CD14-positive monocyte (primary cell): ENCODE measurements at regions not wholly inside any gene's neighbourhood (a gene's known extent, or its start where the extent isn't known, plus 50 kb on each side); places are given as distances from the start of the nearest gene placed in this dataset.

ENCODE experiments used
- DNase-seq, 3 donors: peaks; one replicate each; pipeline ENCODE4 v3.0.0-alpha.2; 2011 to 2022
- H2AFZ ChIP-seq: 2 replicates; pipeline ENCODE4 v1.6.0; 2012; ENCODE audit warnings: mild to moderate bottlenecking, low read depth, low read length, inconsistent platforms; ENCODE audit not compliant: insufficient read depth, poor library complexity, severe bottlenecking
- H3K27ac ChIP-seq, 2 donors: 1 replicate in 1 of 2; 2 replicates in 1 of 2; pipeline ENCODE4 v1.5.1; 2012 to 2013; ENCODE audit warnings: low read length in 2 of 2, control low read depth in 1 of 2, inconsistent platforms in 1 of 2, low read depth in 1 of 2, mild to moderate bottlenecking in 1 of 2
- H3K27me3 ChIP-seq, 2 donors: one replicate each; pipeline versions ENCODE4 v1.6.0 to v1.6.1; 2011 to 2013; ENCODE audit warnings: low read length in 2 of 2; ENCODE audit not compliant: control insufficient read depth in 2 of 2, insufficient read depth in 2 of 2
- H3K36me3 ChIP-seq, 2 donors: replicated peaks in 1 of 2; 1 replicate in 1 of 2; 2 replicates in 1 of 2; pipeline versions ENCODE4 v1.5.1 to v1.6.1; 2012 to 2013; ENCODE audit warnings: low read length in 2 of 2, control low read depth in 1 of 2, inconsistent platforms in 1 of 2, mild to moderate bottlenecking in 1 of 2; ENCODE audit not compliant: insufficient read depth in 2 of 2, control insufficient read depth in 1 of 2
- H3K4me1 ChIP-seq, 2 donors: 1 replicate in 1 of 2; 2 replicates in 1 of 2; pipeline versions ENCODE4 v1.5.1 to v1.6.1; 2012 to 2013; ENCODE audit warnings: low read length in 2 of 2, control low read depth in 1 of 2, inconsistent platforms in 1 of 2, mild to moderate bottlenecking in 1 of 2, moderate library complexity in 1 of 2; ENCODE audit not compliant: insufficient read depth in 2 of 2, control insufficient read depth in 1 of 2
- H3K4me2 ChIP-seq: replicated peaks from 2 replicates; pipeline ENCODE3; 2012; ENCODE audit warnings: low read length, moderate library complexity, mild to moderate bottlenecking; ENCODE audit not compliant: poor library complexity, severe bottlenecking; ENCODE audit errors: extremely low read depth
- H3K4me3 ChIP-seq, 3 experiments: fragments of 200-600 bp in 1 of 3; sonication (generic) in 1 of 3; replicated peaks in 1 of 3; 1 replicate in 2 of 3; 2 replicates in 1 of 3; pipeline ENCODE4 v1.5.1; 2011 to 2013; ENCODE audit warnings: low read length in 3 of 3, mild to moderate bottlenecking in 3 of 3, control low read depth in 2 of 3, low read depth in 2 of 3, inconsistent platforms in 1 of 3, moderate library complexity in 1 of 3
- H3K79me2 ChIP-seq: 2 replicates; pipeline ENCODE4 v1.6.0; 2012; ENCODE audit warnings: mild to moderate bottlenecking, control low read depth, inconsistent platforms, low read length, moderate library complexity; ENCODE audit not compliant: insufficient read depth
- H3K9ac ChIP-seq: 2 replicates; pipeline ENCODE4 v1.6.0; 2017; ENCODE audit warnings: low read length, mild to moderate bottlenecking; ENCODE audit not compliant: insufficient read depth, poor library complexity, severe bottlenecking
- H3K9me3 ChIP-seq, 2 donors: replicated peaks in 1 of 2; 1 replicate in 1 of 2; 2 replicates in 1 of 2; pipeline versions ENCODE4 v1.5.1 to v1.6.1; 2012 to 2013; ENCODE audit warnings: low read length in 2 of 2, control low read depth in 1 of 2; ENCODE audit not compliant: control insufficient read depth in 1 of 2, insufficient read depth in 1 of 2
- H4K20me1 ChIP-seq: 2 replicates; pipeline ENCODE4 v1.6.0; 2012; ENCODE audit warnings: mild to moderate bottlenecking, low read length, control low read depth, moderate library complexity; ENCODE audit not compliant: insufficient read depth
- H3K27ac Mint-ChIP-seq, 7 donors: one replicate each; pipeline ENCODE4 v1.8.0; 2020; ENCODE audit warnings: mild to moderate bottlenecking in 7 of 7, mixed read lengths in 7 of 7, moderate library complexity in 6 of 7, inconsistent platforms in 2 of 7
- H3K27me3 Mint-ChIP-seq, 3 donors: one replicate each; pipeline ENCODE4 v1.8.0; 2021 to 2022; ENCODE audit warnings: low read depth in 3 of 3, mild to moderate bottlenecking in 3 of 3, mixed read lengths in 3 of 3, moderate library complexity in 3 of 3, inconsistent platforms in 1 of 3
- H3K36me3 Mint-ChIP-seq, 2 donors: one replicate each; pipeline ENCODE4 v1.8.0; 2020; ENCODE audit warnings: mixed read lengths in 2 of 2, inconsistent platforms in 1 of 2, mild to moderate bottlenecking in 1 of 2
- H3K4me1 Mint-ChIP-seq: one replicate; pipeline ENCODE4 v1.8.0; 2020; ENCODE audit warnings: mild to moderate bottlenecking, mixed read lengths
- H3K4me3 Mint-ChIP-seq, 2 donors: one replicate each; pipeline ENCODE4 v1.8.0; 2020; ENCODE audit warnings: mild to moderate bottlenecking in 2 of 2, mixed read lengths in 2 of 2, moderate library complexity in 1 of 2
- H3K9me3 Mint-ChIP-seq, 7 donors: one replicate each; pipeline ENCODE4 v1.8.0; 2020 to 2022; ENCODE audit warnings: mixed read lengths in 7 of 7, mild to moderate bottlenecking in 6 of 7, moderate library complexity in 6 of 7, inconsistent platforms in 2 of 7
- CTCF ChIP-seq: fragments of 200-600 bp; IDR thresholded peaks from one replicate; pipeline ENCODE4 v1.8.0; 2022; ENCODE audit warnings: antibody characterized with exemption, mild to moderate bottlenecking
- WGBS: methylation state at CpG from one replicate; pipeline ENCODE4 v1.1.5; 2013; ENCODE audit warnings: missing lambda C conversion rate; ENCODE audit not compliant: insufficient coverage; 5-methylcytosine and 5-hydroxymethylcytosine counted together
- intact Hi-C, 2 donors: fragments of 100-400 bp; cut with micrococcal nuclease; formaldehyde crosslinking; loops; one replicate each; pipeline versions ENCODE4 v1.15.0 to v1.15.1; 2023

- Histone ChIP-seq H3K4me1 (no peaks in the 10 kb centered on the region), H3K79me2 (no peaks in the 10 kb centered on the region), H3K27me3 (no peaks in the 10 kb centered on the region), H2AFZ (no peak overlapping the region), H4K20me1 (no peaks in the 10 kb centered on the region), H3K4me2 (no peak overlapping the region), H3K9me3 (peaks cover 7 to 20% of the 10 kb centered on the region in 2 donors), H3K4me3 (no peak overlapping the region), H3K9ac (no peak overlapping the region), H3K27ac (no peak overlapping the region), H3K36me3 (no peaks in the 10 kb centered on the region)
- no peak for TF ChIP-seq CTCF
- no CpG with 5 or more reads among the region's 5 CpGs for WGBS
- no peaks in the 10 kb centered on the region for H3K27me3 Mint-ChIP-seq
- intact Hi-C loops: no loop called here
- no peak overlapping the region for H3K27ac Mint-ChIP-seq
- H3K36me3 Mint-ChIP-seq: no peaks in the 10 kb centered on the region
- H3K9me3 Mint-ChIP-seq: peaks cover 0 to 12% (median 3%) of the 10 kb centered on the region in 7 donors
- DNase-seq: no peak
- H3K4me3 Mint-ChIP-seq: no peak overlapping the region
- H3K4me1 Mint-ChIP-seq: no peaks in the 10 kb centered on the region
These were observed 322.4 kb upstream of the GRAMD2B start for GRCh38 chr5:126100767-126101166.

- Histone ChIP-seq H3K4me1 (no peaks in the 10 kb centered on the region), H3K36me3 (no peaks in the 10 kb centered on the region), H3K9ac (no peak overlapping the region), H3K9me3 (peaks cover 7 to 19% of the 10 kb centered on the region in 2 donors), H3K4me3 (no peak overlapping the region), H2AFZ (no peak overlapping the region), H3K79me2 (no peaks in the 10 kb centered on the region), H3K27me3 (no peaks in the 10 kb centered on the region), H4K20me1 (no peaks in the 10 kb centered on the region), H3K27ac (no peak overlapping the region), H3K4me2 (no peak overlapping the region)
- Mint-ChIP-seq H3K4me1 (no peaks in the 10 kb centered on the region), H3K36me3 (no peaks in the 10 kb centered on the region), H3K4me3 (no peak overlapping the region), H3K27ac (no peak overlapping the region), H3K9me3 (peaks cover 0 to 12% (median 3%) of the 10 kb centered on the region in 7 donors), H3K27me3 (no peaks in the 10 kb centered on the region)
- 91% methylated on average over 3 of the region's 4 CpGs for WGBS
- intact Hi-C loops: no loop called here
- no peak for TF ChIP-seq CTCF
- no peak for DNase-seq
These were observed 321.3 kb upstream of the GRAMD2B start for GRCh38 chr5:126101901-126102300.
